COLO668 (cell line): ENCODE measurements at regions not wholly inside any gene's neighbourhood (a gene's known extent, or its start where the extent isn't known, plus 50 kb on each side); places are given as distances from the start of the nearest gene placed in this dataset.
"Not testable (repeated sequence)": the region's sequence is repeated elsewhere in the genome, so short reads cannot be mapped to it uniquely, and the experiment has no call there.

Experiments
- DNase-seq: peaks from one replicate; lab custom pipeline; 2025; ENCODE audit not compliant: unreplicated experiment; lab: John Stamatoyannopoulos, UW

DNA sequence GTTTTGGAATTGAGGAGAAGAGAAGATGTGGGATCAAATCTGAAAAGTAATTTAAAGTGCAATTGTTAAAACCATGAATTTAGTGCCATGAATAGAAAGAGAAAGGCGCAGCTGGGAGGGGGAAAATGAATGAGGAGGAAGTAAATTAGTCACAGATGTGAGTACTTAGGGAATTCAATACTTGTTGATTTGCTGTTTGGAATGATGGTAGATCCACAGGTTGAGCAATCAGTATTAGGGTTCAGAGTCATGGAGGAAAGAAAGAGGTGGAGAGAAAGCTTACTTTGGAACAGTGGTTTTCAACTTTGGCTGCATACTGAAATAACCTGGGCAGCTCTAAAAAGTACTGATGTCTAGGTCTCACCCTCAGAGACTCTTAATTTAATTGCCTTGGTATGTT lies 229.7 kb upstream of the ASCC3 start:
- DNase-seq = no peak

DNA sequence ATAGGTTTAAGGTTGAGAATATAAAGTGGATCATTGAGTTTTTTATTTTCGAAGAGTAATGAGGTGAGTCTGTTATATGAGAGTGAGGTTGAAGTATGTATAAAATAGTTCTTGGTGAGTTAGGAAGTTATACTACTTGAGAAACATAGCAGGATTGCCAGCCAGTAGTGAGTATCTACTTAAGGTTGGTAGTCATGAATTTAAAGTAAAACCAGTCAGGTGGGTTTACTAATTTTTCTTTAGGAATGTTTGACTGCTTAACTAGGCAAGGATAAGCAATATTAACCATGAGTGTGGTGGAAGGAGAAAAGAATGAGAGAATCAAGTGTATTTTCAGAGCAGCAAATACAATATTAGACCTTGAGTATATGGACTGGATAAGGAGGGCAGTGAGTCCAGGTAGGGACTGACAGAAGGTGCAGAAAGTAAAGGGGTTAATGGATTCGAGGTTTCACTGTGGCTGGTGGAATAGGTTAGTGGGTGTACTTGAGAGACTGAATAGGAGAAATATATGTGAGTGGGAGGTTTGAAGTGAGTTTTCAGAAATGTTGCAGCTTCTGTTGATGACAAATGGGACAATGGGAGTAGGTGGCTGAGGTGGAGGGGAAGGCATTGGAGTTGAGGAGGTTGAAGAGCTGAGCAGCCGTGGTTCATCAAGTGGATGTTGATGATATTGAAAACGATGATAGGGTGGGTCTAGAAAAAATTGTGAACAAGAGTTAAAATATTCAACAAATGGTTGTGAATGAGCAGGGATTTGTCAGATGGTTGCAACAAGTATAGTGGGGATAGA lies 232.5 kb upstream of the ASCC3 start:
- no peak for DNase-seq

GRCh38 chr6:101114703-101115102 lies 233.6 kb upstream of the ASCC3 start:
- DNase-seq = peak; percentile 8

- no peak for DNase-seq
These were observed 235.2 kb upstream of the ASCC3 start for GRCh38 chr6:101116337-101116736.

GRCh38 chr6:101117393-101118135 lies 236.4 kb upstream of the ASCC3 start:
- no peak for DNase-seq

DNA sequence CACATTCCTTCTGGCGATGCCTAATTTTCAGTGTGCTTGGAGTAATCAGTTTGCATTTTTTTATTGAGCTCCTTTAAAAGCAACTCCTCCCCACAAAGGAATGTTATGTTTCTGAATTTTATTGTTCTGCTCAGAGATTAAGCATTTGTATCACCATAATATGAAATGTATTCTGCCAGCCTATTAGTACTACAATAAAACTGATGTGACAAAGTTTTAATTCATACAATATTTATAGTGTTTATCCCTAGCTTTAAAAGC lies 236.9 kb upstream of the ASCC3 start:
- no peak for DNase-seq

DNA sequence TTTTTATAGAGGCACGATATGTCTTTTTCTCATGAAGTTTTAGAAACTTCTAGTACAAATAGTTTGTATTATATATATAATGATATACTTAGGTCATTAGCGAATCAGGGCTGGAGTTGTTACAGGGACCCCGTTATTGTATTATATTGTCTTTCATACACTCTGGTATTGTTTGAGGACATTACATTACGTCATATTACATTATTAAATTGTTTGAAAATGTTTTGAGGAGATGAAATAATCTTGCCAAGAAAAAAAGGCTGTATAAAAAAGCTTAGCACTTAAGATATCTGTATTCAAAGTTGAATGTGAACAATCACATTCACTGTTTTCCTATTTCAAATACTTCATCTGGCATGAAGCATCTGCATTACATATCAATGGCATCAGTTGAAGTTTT lies 239.6 kb upstream of the ASCC3 start:
- DNase-seq = no peak

DNA sequence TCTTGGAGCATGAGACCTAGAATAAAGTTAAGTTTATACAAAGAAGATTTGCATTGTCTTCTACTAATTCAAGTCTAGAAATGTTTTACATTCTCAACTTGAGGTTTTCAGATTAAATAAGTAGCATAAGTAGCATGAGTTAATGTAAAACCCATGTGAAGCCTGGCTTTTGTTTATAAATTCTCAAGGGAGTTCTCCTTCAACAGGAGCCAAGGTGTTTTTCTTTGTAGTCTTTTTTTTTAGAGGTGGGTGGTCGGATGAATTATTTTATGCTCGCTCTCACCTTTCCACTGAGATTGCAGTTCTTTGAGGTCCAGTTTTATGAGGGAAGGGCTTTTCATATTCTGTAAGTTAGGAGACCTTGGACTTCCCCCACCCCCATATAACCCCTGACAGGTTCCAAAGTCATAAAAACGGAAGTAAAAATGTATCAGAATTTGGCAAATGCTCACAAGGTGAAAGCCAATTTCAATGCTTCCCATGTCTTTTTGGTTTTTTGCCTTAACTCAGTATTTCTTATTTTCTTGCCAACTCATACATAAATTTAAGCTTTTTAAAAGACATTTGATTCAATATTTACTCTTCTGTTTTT lies 244.3 kb upstream of the ASCC3 start:
- no peak for DNase-seq

DNA sequence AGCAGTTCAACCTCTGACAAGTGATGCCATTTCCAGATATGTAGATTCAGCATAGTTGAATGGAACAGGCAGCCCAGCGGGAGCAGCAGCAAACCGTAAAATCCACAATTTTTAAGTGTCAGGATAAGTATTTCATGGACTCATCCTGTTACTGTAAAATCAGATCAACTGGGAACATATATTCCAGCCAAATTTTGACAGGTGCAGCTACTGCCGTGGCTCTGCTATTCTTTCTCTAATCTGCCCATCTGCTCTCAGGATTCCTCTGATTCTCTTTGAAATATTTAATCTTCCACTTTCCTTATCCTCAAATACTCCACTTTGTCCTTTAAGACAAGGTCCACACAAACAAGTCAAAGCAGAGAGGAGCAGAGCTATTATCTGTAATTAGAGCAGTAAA lies 245.4 kb upstream of the ASCC3 start:
- no peak for DNase-seq

DNA sequence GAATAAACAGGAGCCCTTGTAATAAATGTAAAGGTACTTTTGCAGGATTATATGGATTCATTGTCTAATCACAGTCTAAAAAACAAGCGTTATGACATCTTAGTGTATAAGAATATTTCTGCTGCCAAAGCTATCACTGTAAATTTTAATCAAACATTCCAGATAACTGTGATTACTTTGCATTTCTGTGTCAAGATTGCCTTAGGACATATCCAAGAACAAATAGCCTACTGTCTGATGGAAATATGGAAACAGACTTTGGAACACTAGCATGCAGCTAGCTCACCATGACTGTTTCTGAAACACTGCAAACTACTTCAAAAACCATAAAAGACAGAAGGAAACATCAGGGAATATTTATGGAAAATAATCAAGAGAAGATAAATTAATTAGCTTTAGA lies 248.7 kb upstream of the ASCC3 start:
- DNase-seq = no peak

DNA sequence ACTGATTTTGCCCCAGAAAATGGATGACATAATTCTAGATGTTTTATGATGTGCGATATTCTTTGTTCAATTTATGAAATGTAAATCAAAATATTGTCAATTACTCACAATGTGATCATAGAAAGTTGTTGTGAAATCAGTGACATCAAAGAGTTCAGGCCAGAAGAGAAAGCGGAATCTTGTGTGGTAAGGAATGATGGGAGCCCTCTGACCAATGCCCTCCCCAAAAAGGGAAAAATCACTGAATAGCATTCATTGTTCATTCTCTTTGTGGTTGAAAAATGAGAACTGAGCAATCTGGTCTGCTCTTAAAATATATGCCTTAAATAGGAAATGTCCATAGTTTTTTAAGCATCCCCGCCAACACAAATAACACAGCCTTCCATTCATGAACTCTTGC lies 247.1 kb upstream of the GRIK2 start:
- no peak for DNase-seq

- no peak for DNase-seq
These were observed 243.3 kb upstream of the GRIK2 start for GRCh38 chr6:101150226-101150625.

- DNase-seq = not testable (repeated sequence)
These were observed 235.9 kb upstream of the GRIK2 start for GRCh38 chr6:101157638-101158037.

GRCh38 chr6:101163611-101164010 lies 229.9 kb upstream of the GRIK2 start:
- DNase-seq = no peak

GRCh38 chr6:101167638-101168037 lies 225.9 kb upstream of the GRIK2 start:
- no peak for DNase-seq

- DNase-seq = not testable (repeated sequence)
These were observed 222.5 kb upstream of the GRIK2 start for GRCh38 chr6:101171049-101171448.

DNA sequence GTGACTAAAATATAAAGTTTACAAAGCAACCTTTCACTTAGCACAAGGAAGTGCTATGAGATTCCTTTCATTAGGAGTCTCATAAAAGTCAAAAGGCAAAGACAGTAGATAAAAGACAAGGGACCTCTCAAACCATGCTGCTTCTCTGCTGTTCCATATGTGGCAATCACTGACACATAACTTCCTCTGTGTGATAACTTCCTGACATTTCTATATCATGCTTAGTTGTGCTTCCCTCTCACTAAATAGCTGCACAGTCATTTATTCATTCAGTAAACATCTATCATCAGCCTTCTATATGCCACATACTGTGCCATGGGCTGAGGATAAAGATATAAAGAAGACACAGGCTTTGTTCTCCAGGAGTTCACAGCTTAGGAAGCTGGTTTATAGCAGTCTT lies 214.8 kb upstream of the GRIK2 start:
- DNase-seq = no peak

DNA sequence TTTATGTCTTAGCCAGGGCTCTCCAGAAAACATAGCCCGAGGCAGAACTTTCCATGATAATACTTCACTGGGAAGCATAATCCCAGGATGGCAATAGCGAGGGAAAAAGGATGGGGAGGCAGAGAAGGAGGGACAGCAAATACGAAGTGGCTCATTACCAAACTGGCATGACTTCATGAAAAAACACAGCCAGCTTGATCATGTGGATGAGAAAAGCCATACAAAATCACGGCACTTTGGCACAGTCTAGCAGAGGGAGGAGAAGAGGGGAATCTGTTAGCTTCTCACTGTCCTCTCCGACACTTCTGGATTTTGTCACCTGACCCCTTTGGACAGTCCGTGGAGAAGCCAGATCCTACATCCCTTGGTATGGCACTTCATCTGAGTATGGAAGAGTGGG lies 212.5 kb upstream of the GRIK2 start:
- DNase-seq = no peak

GRCh38 chr6:101188285-101188798 lies 205.2 kb upstream of the GRIK2 start:
- DNase-seq = not testable (repeated sequence)

- DNase-seq = no peak
These were observed 197.9 kb upstream of the GRIK2 start for GRCh38 chr6:101195588-101195987.

GRCh38 chr6:101199441-101199840 lies 194.1 kb upstream of the GRIK2 start:
- no peak for DNase-seq

- no peak for DNase-seq
These were observed 190.6 kb upstream of the GRIK2 start for GRCh38 chr6:101202867-101203374.
